Midbrain (tissue), 1 donor: ENCODE measurements at regions not wholly inside any gene's neighbourhood (a gene's known extent, or its start where the extent isn't known, plus 50 kb on each side); places are given as distances from the start of the nearest gene placed in this dataset.

Experiments
- DNase-seq: peaks from one replicate; lab custom pipeline; 2025; lab: John Stamatoyannopoulos, UW

DNA sequence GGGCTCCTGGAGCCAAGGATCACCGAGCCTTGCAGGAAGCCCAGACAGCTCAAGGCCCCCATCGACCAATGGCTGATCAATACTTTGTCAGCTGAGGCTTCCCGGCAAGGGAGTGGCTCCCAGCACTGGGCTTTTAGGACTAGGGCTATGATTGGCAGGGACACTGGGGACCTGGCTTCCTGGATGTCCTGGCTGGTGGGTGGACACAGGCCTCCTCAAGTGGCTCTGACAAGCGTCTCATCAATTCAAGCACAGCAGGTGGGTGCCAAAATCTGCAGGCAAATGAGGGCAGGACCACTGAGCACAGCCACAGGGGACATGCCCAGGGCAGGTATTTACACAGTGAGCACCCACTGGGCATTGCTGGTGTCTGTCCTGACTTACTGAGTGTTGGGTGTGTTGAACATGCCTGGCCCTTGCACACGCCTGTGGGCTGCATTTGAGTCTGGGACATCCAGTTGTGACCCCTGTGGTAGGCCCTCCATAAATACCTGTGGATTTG is 420.1 kb upstream of the SULF2 start:
- DNase-seq, result no peak

DNA sequence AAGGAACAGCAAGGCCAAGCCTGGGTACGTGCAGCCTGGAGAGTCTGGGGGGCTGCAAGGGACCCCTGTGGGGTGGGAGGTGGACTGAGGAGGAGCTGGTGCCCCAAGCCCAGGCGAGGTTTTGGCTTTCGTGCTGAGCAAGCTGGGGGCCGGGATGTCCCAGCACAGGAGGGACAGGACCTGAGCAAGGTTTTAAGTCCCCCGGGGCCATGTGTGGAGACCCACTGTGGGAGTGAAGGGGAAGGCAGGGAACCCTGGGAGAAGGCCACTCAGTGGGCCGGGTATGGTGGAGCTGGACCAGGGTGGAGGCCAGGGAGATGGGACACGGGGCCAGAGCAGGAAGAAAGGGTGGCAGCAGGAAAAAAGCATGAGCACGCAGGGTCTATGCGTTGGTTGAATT is 419.2 kb upstream of the SULF2 start:
- no peak for DNase-seq

DNA sequence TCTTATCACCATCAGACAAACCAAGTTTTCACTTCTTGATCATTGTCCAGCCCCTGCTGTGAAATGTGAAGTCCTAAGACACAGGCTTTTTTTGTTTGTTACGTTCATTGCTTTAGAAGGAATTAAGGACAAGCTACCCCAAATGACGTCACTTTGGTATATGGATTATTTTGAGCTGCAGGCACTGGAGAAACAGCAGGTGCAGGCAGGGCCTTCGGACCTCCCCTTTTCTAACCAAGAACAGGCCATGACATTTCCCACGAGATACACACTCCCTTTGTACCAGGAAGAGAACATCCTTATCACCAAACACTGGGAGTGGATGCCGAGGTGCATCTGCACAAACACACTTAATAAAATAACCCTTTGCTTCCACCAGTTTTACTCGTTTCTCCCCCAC is 418.0 kb upstream of the SULF2 start:
- DNase-seq, result no peak

DNA sequence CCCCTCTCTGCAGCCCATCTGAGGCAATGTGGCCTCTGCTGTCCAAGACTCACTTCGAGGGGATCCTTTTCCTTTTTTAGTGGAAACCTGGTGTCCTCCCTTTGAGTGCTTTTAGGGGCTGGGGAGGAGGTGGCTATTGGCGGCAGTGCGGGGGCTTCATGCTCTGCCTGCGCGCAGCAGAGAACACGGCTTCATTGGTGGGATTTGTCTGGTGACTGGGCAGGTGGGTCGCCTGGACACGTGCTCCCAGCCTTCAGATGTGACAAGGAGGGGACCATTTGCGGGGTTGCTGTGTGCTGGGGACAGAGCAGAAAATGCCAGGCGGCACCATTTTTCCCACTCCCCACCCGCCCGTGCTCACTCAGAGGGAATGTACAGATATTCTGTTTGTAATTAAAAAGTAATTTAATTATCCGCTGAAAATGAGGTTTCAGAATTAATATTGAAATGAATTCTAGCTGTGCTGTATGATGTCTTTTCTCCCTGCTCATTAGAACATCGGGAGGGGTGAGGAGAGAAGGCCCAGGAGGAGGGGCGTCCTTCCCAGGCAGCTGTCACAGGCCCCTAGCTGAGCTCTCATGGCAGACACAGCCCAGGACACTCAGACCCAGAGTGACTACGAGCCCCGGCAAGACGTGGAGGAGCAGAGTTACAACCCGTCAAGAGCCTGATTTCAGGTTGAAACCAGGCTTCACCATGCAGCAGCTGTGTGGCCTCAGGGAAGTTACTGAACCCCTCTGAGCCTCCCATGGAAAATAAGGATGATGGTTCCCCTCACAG is 417.2 kb upstream of the SULF2 start:
- no peak for DNase-seq

DNA sequence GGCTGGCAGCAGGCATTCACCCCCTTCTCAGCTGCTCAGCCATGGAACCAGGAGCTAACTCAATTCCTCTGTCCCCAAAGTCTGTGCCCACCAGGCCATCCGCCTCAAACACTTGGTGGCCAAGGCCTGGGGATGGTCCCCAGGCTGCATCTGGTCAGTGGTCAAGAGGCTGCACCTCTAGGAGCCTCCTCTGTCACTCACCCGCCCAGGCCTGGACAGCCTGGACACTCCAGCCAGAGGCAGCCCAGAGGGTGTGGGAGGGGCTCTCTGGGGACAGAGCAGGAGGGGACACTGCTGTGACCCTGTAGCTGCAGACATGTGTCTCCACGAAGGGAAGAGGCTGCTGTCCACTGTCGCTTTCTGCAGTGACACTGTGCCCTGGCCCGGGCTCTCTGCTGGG is 416.6 kb upstream of the SULF2 start:
- no peak for DNase-seq

DNA sequence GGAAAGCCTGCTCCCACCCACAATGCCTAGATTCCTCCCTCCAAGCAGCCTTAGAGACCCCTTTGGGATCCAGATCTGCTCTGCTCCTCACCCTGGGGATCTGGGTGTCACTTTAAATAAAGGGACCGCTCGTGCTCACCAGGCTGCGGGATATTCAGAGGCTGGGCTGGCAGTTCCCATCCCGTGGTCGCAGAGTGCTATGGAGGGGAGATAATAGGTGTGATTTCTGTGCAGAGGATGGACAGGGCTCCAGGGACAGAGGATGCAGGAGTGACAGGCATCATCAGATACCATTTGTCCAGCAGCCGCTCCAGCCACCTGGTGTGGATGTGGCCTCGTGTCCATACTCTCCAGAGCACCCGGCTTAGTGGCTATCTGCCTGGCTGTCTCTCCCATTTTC is 415.9 kb upstream of the SULF2 start:
- no peak for DNase-seq

DNA sequence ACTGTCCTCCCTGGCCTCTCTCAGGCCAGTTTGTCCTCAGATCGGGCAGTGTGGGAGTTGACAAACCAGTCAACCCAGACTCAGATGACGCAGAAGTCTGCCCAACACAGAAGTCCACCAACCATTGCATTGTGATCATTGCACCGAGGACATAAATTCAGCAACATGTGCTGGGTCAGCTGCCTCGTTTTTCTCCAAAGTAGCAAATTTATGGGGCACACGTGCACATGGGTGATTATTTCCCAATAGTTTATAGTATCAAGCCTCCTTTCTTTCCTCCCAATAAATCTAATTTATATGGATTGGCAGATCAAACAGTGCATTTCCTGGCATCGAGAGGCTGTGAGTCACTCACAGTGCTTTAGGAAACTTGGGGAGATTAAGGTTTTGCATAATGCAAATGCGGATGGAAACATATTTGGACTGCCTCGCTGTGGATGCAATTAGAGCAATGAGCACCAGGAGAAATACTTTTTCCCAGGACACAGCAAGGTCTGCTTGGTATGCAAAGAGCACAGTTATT is 413.7 kb upstream of the SULF2 start:
- DNase-seq, result no peak

DNA sequence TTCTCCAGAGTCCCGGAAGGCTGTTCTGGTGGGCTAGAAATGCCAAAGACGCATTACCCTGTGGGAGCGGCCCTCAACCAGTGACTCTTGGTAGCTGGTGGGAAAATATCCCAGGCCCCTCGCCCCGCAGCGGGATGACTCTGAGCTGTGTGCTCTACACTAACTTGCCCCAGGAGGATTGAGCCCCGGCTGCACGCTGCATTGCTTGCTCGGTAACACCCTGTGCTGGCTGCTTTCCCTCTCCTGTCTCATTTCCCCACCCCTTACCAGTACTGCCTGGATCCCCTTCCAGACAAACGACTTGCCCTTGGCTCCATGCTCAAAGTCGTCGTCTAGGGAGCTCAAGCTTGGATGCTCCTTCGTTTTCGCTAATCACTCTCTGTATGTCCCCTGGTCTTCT is 411.8 kb upstream of the SULF2 start:
- DNase-seq, result no peak

DNA sequence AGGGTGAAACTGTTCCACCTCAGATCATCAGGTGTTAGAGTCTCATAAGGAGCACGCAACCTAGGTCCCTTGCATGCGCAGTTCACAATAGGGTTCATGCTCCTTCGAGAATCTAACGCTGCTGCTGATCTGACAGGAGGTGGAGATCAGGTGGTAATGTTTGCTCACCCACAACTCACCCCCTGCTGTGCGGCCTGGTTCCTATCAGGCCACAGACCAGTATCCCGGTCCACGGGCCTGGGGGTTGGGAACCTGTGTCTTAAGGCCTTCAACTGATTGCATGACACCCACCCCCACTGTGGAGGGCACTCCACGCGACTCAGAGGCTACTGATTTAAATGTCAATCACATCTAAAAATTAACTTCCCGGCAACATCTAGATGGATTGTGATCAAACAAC is 411.2 kb upstream of the SULF2 start:
- DNase-seq, result no peak

DNA sequence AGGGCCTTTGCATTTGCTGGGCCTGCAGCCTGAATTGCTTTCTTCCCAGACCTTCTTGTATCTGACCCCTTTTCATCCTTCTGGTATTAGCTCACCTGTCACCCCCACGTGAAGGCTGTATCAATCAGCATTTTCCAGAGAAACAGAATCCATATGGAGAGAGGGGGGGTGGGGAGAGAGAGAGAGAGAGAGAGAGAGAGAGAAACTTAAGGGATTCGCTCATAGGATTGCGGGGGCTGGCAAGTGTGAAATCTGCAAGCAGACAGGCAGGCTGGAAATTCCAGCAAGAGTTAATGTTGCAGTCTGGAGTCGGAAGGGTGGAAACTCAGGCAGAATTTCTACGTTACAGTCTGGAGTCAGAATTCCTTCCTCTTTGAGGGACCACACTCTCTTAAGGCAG is 410.7 kb upstream of the SULF2 start:
- DNase-seq, result no peak

DNA sequence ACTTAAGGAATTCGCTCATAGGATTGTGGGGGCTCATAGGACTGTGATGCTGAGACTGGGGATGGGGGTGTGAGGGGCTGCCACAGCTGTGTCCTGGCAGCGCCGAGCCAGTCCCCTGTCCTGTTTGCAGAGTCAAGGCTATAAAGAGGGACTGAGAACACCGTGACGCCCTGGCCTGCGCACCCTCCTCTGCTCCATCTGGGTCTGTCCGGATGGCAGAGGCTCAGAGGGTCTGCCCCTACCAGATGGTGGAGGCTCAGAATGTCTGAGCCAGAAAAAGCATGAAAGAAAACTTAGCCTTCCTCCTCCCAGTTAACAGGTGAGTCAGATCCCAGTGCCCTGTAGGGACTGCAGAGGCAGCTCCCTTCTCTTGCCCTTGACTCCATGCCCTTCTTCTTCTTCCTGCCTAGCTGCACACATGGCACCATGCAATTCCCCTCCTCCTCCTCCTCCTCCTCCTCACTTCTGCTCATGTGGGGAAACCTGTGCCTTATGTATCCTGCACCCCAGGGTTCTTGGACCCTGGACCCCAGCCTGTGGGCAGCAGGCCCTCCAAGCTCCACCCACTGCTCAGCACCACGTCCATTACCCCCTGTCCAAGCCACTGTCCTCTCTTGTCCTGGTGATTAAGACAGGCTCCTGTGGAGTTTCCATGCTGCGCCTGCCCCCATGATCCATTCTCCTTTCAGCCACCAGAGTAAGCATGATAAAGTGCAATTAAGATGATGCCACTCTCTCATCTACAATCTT is 410.0 kb upstream of the SULF2 start:
- no peak for DNase-seq

DNA sequence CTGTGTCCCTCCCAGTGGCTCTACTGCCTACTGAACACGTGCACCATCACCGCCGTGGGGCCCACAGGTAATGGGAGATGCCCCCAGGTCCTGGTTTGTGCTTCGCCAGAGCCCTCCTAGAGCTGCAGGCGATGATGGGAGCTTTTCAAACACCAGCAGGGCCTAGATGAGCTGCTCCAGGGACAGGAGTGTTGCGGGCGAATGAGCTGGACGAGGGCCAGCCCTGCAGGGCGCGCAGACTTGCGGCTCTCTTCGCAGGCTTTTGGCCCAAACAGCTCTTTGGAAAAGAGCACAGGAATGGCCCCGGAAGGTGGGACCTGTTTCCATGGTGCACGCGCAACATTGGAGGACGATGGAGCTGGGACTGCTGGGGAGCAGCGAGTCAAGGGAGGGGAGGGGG is 409.3 kb upstream of the SULF2 start:
- DNase-seq, result no peak

DNA sequence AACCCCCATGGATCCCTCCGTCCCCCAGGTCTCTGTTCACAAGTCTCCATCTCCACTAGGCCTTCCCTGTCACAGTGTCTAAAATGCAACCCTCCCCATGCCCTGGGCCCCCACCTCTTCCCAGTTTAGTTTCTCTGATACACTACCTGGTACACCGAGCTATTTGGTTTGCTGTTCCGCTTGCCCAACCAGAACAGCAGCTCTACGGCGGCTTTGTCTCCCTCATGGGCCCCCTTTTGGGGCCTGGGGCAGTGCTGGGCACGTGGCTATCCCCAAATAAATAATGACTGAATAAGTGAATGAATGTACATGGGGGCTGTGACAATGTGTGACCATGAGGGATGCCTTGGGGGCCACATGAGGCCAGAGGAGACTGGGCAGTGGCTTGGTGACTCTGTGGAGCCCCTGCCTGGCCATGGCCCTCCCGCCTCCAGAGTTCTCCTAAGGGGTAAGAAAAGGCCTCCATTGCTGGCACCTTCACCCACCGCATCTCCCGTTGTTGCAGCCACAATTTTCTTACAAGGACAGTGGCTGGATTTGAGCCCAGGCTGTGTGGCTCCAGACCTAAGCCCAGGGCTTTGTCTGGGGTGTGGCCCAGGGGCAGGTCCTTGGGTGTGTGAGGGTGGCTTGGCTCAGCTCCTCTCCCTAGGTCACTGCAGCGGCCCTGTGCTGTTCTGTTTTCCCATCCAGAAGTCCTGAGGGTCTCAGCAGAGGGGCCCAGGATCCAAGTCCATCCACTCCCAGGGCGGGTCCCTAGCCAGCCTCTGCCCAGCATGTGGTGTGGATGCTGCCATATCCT is 408.5 kb upstream of the SULF2 start:
- DNase-seq, result no peak

DNA sequence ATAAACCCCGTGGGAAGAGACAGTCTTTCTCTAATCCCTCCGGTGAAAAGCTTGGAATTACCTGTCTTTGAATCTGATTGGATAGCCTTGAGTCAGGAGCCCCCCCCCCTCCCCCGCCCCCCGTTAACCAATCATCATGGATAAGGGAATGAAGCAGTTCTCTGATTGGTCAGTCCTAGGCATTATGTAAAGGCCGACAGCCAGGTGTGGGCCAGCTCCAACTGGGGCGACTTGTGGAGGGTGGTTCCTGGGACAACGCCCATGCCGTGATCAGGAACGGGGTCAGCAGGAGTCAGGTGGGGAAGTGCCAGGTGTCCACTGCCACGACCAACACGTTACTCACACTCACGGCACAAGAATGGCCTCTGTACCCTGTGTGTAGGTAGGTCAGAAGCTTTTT is 406.8 kb upstream of the SULF2 start:
- DNase-seq, result no peak

DNA sequence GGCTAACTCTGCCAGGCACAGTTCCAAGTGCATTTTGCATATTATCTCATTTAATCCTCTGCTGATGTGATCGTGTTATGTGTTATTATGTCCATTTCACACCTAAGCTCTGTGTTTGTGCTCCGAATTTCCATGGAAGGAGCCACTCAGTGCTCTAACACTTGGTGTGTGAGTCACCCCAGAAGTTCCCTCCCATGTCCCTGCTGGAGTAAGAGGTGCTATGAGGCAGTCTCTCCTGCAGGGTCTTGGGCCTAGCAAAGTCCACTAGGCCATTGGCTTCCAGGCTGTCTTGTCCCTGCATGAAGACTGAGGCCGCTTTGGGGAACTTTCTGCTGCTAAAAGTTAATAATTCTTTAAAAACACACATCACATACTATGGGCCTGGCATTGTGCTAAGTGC is 405.9 kb upstream of the SULF2 start:
- no peak for DNase-seq

DNA sequence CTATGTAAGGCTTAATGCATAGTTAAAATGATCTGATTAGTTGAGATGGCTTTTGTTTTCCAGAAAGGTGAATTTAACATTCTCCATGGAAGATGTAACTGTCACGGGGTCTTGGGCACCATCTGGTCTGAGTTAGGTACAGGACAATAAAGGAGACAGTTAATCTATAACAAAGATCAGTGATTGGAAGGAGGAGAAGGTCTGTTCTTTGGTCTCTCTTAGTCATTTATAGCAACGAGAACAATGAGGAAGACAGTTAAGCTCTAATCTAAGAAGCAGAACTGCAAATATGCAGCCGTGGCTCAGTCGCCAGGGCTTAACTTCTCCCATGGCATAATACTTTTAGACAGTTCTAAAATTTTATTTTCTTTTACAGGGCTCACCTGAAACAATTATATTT is 405.5 kb upstream of the SULF2 start:
- DNase-seq, result no peak

DNA sequence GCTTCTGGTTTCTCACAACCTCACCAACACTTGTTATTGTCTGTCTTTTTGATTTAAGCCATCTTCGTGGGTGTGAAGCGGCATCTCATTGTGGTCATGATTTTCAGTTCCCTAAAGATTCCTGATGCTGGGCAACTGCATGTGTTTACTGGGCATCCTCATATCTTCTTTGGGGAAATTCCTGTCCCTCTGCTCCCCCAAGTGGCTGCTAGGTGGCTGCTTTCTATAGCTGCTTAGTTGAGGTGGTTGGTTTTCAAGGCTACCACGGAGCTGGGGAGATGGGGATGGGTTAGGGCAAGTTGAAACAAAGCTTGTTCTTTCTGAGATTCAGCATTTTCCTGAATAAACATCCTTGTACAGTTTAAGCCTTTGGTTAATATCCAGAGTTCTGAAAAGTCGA is 403.9 kb upstream of the SULF2 start:
- DNase-seq, result no peak

DNA sequence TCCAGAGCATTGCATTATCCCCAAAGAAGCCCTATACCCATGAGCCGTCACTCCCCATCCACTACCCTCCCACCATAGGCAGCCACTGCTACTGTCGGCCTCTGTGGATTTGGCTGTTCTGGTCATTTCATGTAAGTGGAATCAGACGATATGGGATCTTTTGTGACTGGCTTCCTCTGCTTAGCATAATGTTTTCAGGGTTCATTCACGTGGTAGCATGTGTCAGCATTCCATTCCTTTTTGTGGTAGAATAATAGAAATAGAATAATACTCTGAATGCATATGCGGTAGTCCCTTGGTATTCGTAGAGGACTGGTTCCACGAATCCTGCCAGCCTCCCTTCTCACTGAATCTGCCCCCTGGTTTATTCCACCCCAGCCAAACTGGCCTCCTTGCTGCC is 402.6 kb upstream of the SULF2 start:
- DNase-seq, result no peak

DNA sequence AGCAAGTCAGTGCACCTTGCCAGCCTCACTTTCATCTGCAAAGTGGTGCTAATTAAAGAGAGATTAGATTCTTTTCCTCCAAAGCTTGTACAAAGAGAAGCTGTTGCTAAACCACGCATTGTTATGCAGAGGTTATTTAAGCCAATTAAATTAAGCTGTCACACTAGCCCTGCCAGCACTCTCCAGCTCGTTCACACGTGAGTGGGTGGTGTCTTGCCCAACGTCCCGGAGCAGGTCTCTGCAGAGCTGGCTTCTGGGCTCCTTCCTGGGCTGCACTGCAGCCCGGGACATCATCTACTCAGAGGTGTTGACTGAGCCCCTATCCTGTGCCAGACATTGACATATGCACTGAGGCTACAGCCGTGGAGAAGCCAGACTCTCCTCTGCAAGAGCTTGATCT is 401.6 kb upstream of the SULF2 start:
- DNase-seq, result no peak

DNA sequence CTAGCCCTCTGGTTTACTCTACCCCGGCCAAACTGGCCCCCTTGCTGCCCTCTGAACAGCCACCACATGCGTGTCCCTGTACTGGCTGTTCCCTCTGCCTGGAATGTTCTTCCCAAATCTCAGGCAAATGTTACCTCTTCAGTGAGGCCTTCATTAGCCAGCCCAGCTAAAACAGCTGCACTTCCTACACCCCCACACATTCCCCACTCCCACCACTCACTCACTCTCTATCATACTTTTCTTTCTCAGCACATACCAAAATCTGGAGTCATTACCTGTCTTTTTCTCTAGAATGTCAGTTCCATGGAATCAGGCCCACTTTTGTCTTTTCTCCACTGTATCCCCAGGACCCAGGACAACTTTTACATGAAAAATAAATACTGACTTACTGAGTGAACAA is 401.2 kb upstream of the SULF2 start:
- no peak for DNase-seq

DNA sequence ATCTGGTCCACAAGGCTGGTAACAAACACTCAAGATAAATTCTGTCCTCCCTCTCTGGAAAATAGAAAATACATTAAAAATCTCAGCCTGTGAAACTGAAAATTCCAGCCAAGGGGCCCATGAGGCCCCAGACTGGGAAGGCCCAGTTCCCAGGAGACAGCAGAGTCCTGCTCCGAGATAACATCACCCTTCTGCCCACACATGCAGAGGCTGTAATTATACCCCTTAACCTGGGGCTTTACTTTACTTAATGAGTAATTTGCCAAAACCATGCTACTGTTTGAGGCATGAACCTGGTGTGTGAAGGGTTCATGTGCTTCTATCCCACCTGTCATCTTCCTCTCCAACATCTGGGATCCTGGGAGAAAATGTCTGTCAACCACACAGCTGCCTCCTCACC is 398.9 kb upstream of the SULF2 start:
- no peak for DNase-seq

DNA sequence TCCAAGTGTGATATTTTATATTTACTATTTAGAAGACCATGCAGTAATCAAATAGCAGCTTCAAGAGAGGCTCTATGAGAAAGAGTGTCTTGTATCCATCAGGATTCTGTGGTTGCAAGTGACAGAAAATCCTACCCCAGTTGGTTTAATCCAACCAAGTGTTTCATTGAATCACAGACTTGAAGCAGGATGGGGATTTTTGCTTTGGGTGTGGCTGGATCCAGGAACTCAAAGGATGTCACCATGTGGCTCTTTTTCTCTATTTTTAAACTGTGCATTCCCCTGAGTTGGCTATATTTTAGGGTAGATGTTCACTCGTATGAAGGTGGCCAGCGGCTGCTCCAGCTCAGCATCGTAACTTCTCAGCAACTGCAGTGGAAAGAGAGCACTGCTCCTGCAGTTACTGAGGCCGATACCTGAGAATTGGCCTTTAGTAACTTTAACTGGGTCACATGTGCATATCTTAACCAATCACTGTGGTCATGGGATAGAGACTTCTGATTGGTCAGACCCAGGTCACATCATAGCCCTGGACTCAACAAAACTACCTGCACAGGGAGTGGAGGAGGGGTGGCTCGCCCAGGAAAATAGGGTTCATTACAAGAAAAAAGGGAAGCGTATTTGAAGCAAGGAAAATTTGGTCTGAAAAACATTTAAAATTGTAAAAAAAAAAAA is 396.1 kb upstream of the SULF2 start:
- no peak for DNase-seq
